ENCODE measurements at regions not wholly inside any gene's neighbourhood (a gene's known extent, or its start where the extent isn't known, plus 50 kb on each side); places are given as distances from the start of the nearest gene placed in this dataset.

DNA sequence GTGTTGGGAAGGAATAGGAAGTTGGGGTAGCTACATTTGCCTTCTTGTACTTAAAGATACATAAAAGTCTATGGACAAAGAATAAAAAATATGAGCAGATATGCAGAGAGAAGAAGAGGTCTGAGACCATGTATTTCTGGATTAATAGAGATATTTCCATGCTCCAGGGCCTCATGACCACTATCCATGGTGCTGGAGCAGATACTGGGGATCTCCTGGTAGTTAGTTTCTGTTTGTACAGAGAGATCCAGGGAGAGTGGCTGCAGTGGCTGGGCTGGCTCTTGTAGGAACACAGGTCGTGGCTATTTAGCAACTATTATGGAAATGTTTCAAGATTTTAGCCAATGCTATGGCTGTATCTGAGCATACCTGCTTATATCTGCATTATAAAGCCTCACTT lies 184.2 kb upstream of the TMEM161B start:
- TF ChIP-seq TCF12 (IDR thresholded peaks at IDR 0.05; ENCODE audit: low read depth, low read length) (no peak), RAD51 (IDR thresholded peaks at IDR 0.05) (no peak), POLR2AphosphoS5 (IDR thresholded peaks at IDR 0.05; ENCODE audit: low read length) (no peak), LARP7 (IDR thresholded peaks at IDR 0.05) (no peak), JUND (IDR thresholded peaks at IDR 0.05; ENCODE audit: low read depth, low read length) (no peak), NFXL1 (IDR thresholded peaks at IDR 0.05; ENCODE audit: borderline replicate concordance) (no peak), SUZ12 (IDR thresholded peaks at IDR 0.05; ENCODE audit: unreplicated experiment) (no peak), NR2C2 (IDR thresholded peaks at IDR 0.05; ENCODE audit: borderline replicate concordance, control insufficient read depth, insufficient read length, low read depth) (no peak)
- TF ChIP-seq, protein P1, sequence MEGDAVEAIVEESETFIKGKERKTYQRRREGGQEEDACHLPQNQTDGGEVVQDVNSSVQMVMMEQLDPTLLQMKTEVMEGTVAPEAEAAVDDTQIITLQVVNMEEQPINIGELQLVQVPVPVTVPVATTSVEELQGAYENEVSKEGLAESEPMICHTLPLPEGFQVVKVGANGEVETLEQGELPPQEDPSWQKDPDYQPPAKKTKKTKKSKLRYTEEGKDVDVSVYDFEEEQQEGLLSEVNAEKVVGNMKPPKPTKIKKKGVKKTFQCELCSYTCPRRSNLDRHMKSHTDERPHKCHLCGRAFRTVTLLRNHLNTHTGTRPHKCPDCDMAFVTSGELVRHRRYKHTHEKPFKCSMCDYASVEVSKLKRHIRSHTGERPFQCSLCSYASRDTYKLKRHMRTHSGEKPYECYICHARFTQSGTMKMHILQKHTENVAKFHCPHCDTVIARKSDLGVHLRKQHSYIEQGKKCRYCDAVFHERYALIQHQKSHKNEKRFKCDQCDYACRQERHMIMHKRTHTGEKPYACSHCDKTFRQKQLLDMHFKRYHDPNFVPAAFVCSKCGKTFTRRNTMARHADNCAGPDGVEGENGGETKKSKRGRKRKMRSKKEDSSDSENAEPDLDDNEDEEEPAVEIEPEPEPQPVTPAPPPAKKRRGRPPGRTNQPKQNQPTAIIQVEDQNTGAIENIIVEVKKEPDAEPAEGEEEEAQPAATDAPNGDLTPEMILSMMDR (IDR thresholded peaks at IDR 0.05 in 2 of 3, conservative IDR thresholded peaks at IDR 0.05 in 1 of 3; ENCODE audit: control insufficient read depth in 2 of 3, extremely low read depth in 1 of 3, insufficient read depth in 1 of 3, low read depth in 3 of 3, low read length in 3 of 3): no peak

All from GM12878 (cell line).